ENCODE measurements at regions not wholly inside any gene's neighbourhood (a gene's known extent, or its start where the extent isn't known, plus 50 kb on each side); places are given as distances from the start of the nearest gene placed in this dataset.

GRCh38 chrX:9308426-9308825 is 156.4 kb upstream of the TBL1X start:
- Histone ChIP-seq H3K27me3 (ENCODE audit: low read length) (no peaks in the 10 kb centered on the region), H3K27ac (ENCODE audit: low read length) (no peak overlapping the region), H3K79me2 (ENCODE audit: low read length) (no peaks in the 10 kb centered on the region), H3K9me3 (ENCODE audit: low read length) (no peaks in the 10 kb centered on the region), H3K36me3 (ENCODE audit: insufficient read depth, low read length) (no peaks in the 10 kb centered on the region; the same call in 1 of the 2 replicates), H3K9me2 (replicated peaks; ENCODE audit: insufficient read depth, low read length) (no peaks in the 10 kb centered on the region), H3K4me2 (ENCODE audit: low read depth, low read length, poor library complexity, severe bottlenecking) (no peak overlapping the region), H3K4me1 (ENCODE audit: low read length) (no peaks in the 10 kb centered on the region), H3K4me3 (ENCODE audit: low read length) (no peak overlapping the region), H2AFZ (ENCODE audit: low read length) (no peak overlapping the region), H3K9ac (ENCODE audit: low read length) (no peak overlapping the region), H4K20me1 (ENCODE audit: insufficient read depth, low read depth, low read length) (no peaks in the 10 kb centered on the region)
- no peak for DNase-seq

GRCh38 chrX:9310616-9311015 is 154.2 kb upstream of the TBL1X start:
- Histone ChIP-seq H3K79me2 (ENCODE audit: low read length) (no peaks in the 10 kb centered on the region), H3K27ac (ENCODE audit: low read length) (no peak overlapping the region), H3K27me3 (ENCODE audit: low read length) (no peaks in the 10 kb centered on the region), H3K36me3 (ENCODE audit: insufficient read depth, low read length) (no peaks in the 10 kb centered on the region; the same call in 1 of the 2 replicates), H3K4me3 (ENCODE audit: low read length) (no peak overlapping the region), H2AFZ (ENCODE audit: low read length) (no peak overlapping the region), H3K9ac (ENCODE audit: low read length) (no peak overlapping the region), H3K9me2 (replicated peaks; ENCODE audit: insufficient read depth, low read length) (no peaks in the 10 kb centered on the region), H3K4me1 (ENCODE audit: low read length) (no peaks in the 10 kb centered on the region), H3K4me2 (ENCODE audit: low read depth, low read length, poor library complexity, severe bottlenecking) (no peak overlapping the region), H4K20me1 (ENCODE audit: insufficient read depth, low read depth, low read length) (no peaks in the 10 kb centered on the region), H3K9me3 (ENCODE audit: low read length) (no peaks in the 10 kb centered on the region)
- DNase-seq, result no peak

- H3K4me2 ChIP-seq (ENCODE audit: low read depth, low read length, poor library complexity, severe bottlenecking), result no peak overlapping the region
- H3K36me3 ChIP-seq (ENCODE audit: insufficient read depth, low read length), result no peaks in the 10 kb centered on the region; the same call in 1 of the 2 replicates
- DNase-seq, result no peak
- H3K79me2 ChIP-seq (ENCODE audit: low read length), result no peaks in the 10 kb centered on the region
- no peaks in the 10 kb centered on the region for H3K9me2 ChIP-seq (replicated peaks; ENCODE audit: insufficient read depth, low read length)
- no peak overlapping the region for H3K9ac ChIP-seq (ENCODE audit: low read length)
- no peak overlapping the region for H3K4me3 ChIP-seq (ENCODE audit: low read length)
- no peak overlapping the region for H3K27ac ChIP-seq (ENCODE audit: low read length)
- no peaks in the 10 kb centered on the region for H4K20me1 ChIP-seq (ENCODE audit: insufficient read depth, low read depth, low read length)
- no peak overlapping the region for H2AFZ ChIP-seq (ENCODE audit: low read length)
- H3K27me3 ChIP-seq (ENCODE audit: low read length), result no peaks in the 10 kb centered on the region
- no peaks in the 10 kb centered on the region for H3K9me3 ChIP-seq (ENCODE audit: low read length)
- no peaks in the 10 kb centered on the region for H3K4me1 ChIP-seq (ENCODE audit: low read length)
Measured at GRCh38 chrX:9311421-9312160, 153.3 kb upstream of the TBL1X start.

- no peaks in the 10 kb centered on the region for H4K20me1 ChIP-seq (ENCODE audit: insufficient read depth, low read depth, low read length)
- H3K9ac ChIP-seq (ENCODE audit: low read length), result no peak overlapping the region
- DNase-seq, result peak; percentile 89
- no peaks in the 10 kb centered on the region for H3K9me2 ChIP-seq (replicated peaks; ENCODE audit: insufficient read depth, low read length)
- H3K27ac ChIP-seq (ENCODE audit: low read length), result no peak overlapping the region
- H3K79me2 ChIP-seq (ENCODE audit: low read length), result no peaks in the 10 kb centered on the region
- H3K9me3 ChIP-seq (ENCODE audit: low read length), result no peaks in the 10 kb centered on the region
- no peaks in the 10 kb centered on the region for H3K4me1 ChIP-seq (ENCODE audit: low read length)
- H3K4me3 ChIP-seq (ENCODE audit: low read length), result no peak overlapping the region
- no peaks in the 10 kb centered on the region; the same call in 1 of the 2 replicates for H3K36me3 ChIP-seq (ENCODE audit: insufficient read depth, low read length)
- no peak overlapping the region for H3K4me2 ChIP-seq (ENCODE audit: low read depth, low read length, poor library complexity, severe bottlenecking)
- H2AFZ ChIP-seq (ENCODE audit: low read length), result no peak overlapping the region
- H3K27me3 ChIP-seq (ENCODE audit: low read length), result no peaks in the 10 kb centered on the region
Measured at GRCh38 chrX:9312922-9313867, 151.7 kb upstream of the TBL1X start.

GRCh38 chrX:9315086-9315485 is 149.8 kb upstream of the TBL1X start:
- Histone ChIP-seq H3K27ac (ENCODE audit: low read length) (no peak overlapping the region), H2AFZ (ENCODE audit: low read length) (no peak overlapping the region), H3K79me2 (ENCODE audit: low read length) (no peaks in the 10 kb centered on the region), H4K20me1 (ENCODE audit: insufficient read depth, low read depth, low read length) (no peaks in the 10 kb centered on the region), H3K9ac (ENCODE audit: low read length) (no peak overlapping the region), H3K4me1 (ENCODE audit: low read length) (no peaks in the 10 kb centered on the region), H3K9me3 (ENCODE audit: low read length) (no peaks in the 10 kb centered on the region), H3K4me3 (ENCODE audit: low read length) (no peak overlapping the region), H3K9me2 (replicated peaks; ENCODE audit: insufficient read depth, low read length) (no peaks in the 10 kb centered on the region), H3K27me3 (ENCODE audit: low read length) (no peaks in the 10 kb centered on the region), H3K36me3 (ENCODE audit: insufficient read depth, low read length) (no peaks in the 10 kb centered on the region; the same call in 1 of the 2 replicates), H3K4me2 (ENCODE audit: low read depth, low read length, poor library complexity, severe bottlenecking) (no peak overlapping the region)
- no peak for DNase-seq

GRCh38 chrX:9316096-9316495 is 148.8 kb upstream of the TBL1X start:
- DNase-seq, result no peak
- Histone ChIP-seq H3K4me3 (ENCODE audit: low read length) (no peak overlapping the region), H3K4me1 (ENCODE audit: low read length) (no peaks in the 10 kb centered on the region), H4K20me1 (ENCODE audit: insufficient read depth, low read depth, low read length) (no peaks in the 10 kb centered on the region), H3K79me2 (ENCODE audit: low read length) (no peaks in the 10 kb centered on the region), H3K9me3 (ENCODE audit: low read length) (no peaks in the 10 kb centered on the region), H3K36me3 (ENCODE audit: insufficient read depth, low read length) (no peaks in the 10 kb centered on the region; the same call in 1 of the 2 replicates), H3K27me3 (ENCODE audit: low read length) (no peaks in the 10 kb centered on the region), H2AFZ (ENCODE audit: low read length) (no peak overlapping the region), H3K9ac (ENCODE audit: low read length) (no peak overlapping the region), H3K27ac (ENCODE audit: low read length) (no peak overlapping the region), H3K4me2 (ENCODE audit: low read depth, low read length, poor library complexity, severe bottlenecking) (no peak overlapping the region), H3K9me2 (replicated peaks; ENCODE audit: insufficient read depth, low read length) (no peaks in the 10 kb centered on the region)

GRCh38 chrX:9317176-9317575 is 147.7 kb upstream of the TBL1X start:
- no peak for DNase-seq
- Histone ChIP-seq H3K9ac (ENCODE audit: low read length) (no peak overlapping the region), H3K4me3 (ENCODE audit: low read length) (no peak overlapping the region), H3K27me3 (ENCODE audit: low read length) (no peaks in the 10 kb centered on the region), H2AFZ (ENCODE audit: low read length) (no peak overlapping the region), H3K4me1 (ENCODE audit: low read length) (no peaks in the 10 kb centered on the region), H3K36me3 (ENCODE audit: insufficient read depth, low read length) (no peaks in the 10 kb centered on the region; the same call in 1 of the 2 replicates), H3K79me2 (ENCODE audit: low read length) (no peaks in the 10 kb centered on the region), H3K4me2 (ENCODE audit: low read depth, low read length, poor library complexity, severe bottlenecking) (no peak overlapping the region), H3K9me3 (ENCODE audit: low read length) (no peaks in the 10 kb centered on the region), H3K9me2 (replicated peaks; ENCODE audit: insufficient read depth, low read length) (no peaks in the 10 kb centered on the region), H4K20me1 (ENCODE audit: insufficient read depth, low read depth, low read length) (no peaks in the 10 kb centered on the region), H3K27ac (ENCODE audit: low read length) (no peak overlapping the region)

- no peak for DNase-seq
- Histone ChIP-seq H3K79me2 (ENCODE audit: low read length) (no peaks in the 10 kb centered on the region), H3K4me2 (ENCODE audit: low read depth, low read length, poor library complexity, severe bottlenecking) (no peak overlapping the region), H3K27me3 (ENCODE audit: low read length) (no peaks in the 10 kb centered on the region), H3K9me3 (ENCODE audit: low read length) (no peaks in the 10 kb centered on the region), H4K20me1 (ENCODE audit: insufficient read depth, low read depth, low read length) (no peaks in the 10 kb centered on the region), H3K9me2 (replicated peaks; ENCODE audit: insufficient read depth, low read length) (no peaks in the 10 kb centered on the region), H3K9ac (ENCODE audit: low read length) (no peak overlapping the region), H3K4me1 (ENCODE audit: low read length) (no peaks in the 10 kb centered on the region), H3K27ac (ENCODE audit: low read length) (no peak overlapping the region), H3K4me3 (ENCODE audit: low read length) (no peak overlapping the region), H3K36me3 (ENCODE audit: insufficient read depth, low read length) (no peaks in the 10 kb centered on the region), H2AFZ (ENCODE audit: low read length) (no peak overlapping the region)
Measured at GRCh38 chrX:9318213-9318612, 146.6 kb upstream of the TBL1X start.
